ENCODE measurements at regions not wholly inside any gene's neighbourhood (a gene's known extent, or its start where the extent isn't known, plus 50 kb on each side); places are given as distances from the start of the nearest gene placed in this dataset.

DNA sequence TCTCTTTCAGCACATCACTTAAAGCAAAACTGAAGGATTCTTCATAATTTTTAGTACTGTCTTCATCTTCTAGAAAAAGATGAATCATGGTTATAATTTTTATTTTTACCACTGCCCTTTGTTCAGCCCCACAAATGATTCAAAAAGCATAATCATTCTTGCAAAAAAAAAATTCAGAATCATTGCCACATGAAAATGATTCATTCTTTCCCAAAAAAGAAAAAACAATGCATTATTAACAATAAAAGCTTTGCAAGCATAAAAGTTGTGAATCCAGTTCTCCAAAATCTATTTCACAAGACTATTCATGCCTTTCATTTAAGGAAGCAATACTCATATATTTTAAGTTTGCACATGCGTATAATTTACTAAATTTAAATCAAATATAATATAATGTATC is 204.8 kb downstream of the RBM43 start:
- Mint-ChIP-seq H3K4me1 (ENCODE audit: low read depth) (peaks cover 1% of the 10 kb centered on the region), H3K36me3 (ENCODE audit: low read depth) (no peaks in the 10 kb centered on the region), H3K27me3 (ENCODE audit: low read depth) (peaks cover 3% of the 10 kb centered on the region), H3K27ac (no peak overlapping the region), H3K9me3 (no peaks in the 10 kb centered on the region), H3K4me3 (ENCODE audit: low read depth) (no peak overlapping the region)
- DNase-seq (ENCODE audit: low spot score) = no peak
- intact Hi-C loops (cut with micrococcal nuclease) = no loop called here

DNA sequence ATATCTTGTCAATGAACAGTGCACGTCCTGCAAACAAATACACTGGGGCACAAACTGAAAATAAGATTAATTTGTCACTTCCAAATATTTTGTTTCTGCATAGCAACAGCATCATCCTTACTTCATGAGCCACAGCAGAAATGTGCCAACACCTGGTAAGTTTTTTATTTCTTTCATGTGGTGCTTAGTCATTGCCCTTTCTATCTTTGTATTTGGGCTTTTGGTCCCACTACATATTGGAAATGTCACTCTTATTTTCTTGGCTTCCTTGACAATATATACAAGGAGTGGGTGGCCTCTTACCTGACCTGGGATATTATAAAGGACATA is 208.0 kb downstream of the RBM43 start:
- Mint-ChIP-seq H3K36me3 (ENCODE audit: low read depth) (no peaks in the 10 kb centered on the region), H3K27me3 (ENCODE audit: low read depth) (peaks cover 5% of the 10 kb centered on the region), H3K27ac (no peak overlapping the region), H3K4me3 (ENCODE audit: low read depth) (no peak overlapping the region), H3K4me1 (ENCODE audit: low read depth) (peaks cover 1% of the 10 kb centered on the region), H3K9me3 (no peaks in the 10 kb centered on the region)
- intact Hi-C loops (cut with micrococcal nuclease) = loop anchor here (2.0 kb wide), 1 partner anchor 1457 kb away; no protein-coding TSS in a partner anchor
- DNase-seq (ENCODE audit: low spot score) = no peak

DNA sequence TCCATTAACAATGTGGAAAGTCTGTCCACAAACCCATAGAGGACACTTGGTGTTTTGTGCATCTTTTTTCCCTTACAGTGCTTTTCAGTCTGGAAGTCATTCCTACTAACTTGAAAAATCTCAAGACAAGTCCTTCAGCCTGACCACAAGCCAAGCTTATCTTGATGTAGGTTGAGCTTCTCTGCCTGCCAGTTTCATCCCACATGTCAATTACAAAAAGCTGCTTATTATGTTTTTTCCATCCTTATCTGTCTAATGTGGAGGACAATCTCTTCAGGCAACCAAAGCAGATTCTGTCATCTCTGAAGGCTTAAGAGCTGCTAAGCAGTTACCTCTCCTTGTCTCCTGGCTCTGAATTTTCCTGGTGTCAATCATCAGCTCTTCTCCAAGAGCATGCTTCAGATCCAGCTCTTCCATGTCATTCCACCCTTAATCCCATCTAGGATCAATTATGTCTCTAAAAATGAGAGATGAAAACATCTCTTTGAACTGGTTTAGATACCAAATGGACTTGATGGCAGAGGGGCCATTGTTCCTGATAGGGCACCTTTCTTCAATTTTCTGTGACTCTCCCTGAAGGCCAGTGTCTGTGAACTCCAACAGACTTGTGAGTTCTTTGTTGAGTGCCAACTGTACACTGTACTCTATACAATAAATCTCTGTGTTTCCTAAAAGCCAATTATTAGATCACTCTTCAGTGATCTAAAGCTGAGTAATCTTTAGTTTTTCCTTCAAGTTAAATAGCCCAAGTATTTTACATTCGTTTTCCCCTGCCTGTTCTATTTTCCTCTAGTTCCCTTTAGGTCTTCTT is 208.6 kb downstream of the RBM43 start:
- Mint-ChIP-seq H3K36me3 (ENCODE audit: low read depth) (no peaks in the 10 kb centered on the region), H3K4me1 (ENCODE audit: low read depth) (peaks cover 1% of the 10 kb centered on the region), H3K27me3 (ENCODE audit: low read depth) (peaks cover 5% of the 10 kb centered on the region), H3K9me3 (no peaks in the 10 kb centered on the region), H3K27ac (no peak overlapping the region), H3K4me3 (ENCODE audit: low read depth) (no peak overlapping the region)
- intact Hi-C loops (cut with micrococcal nuclease) = loop anchor here (2.0 kb wide), 1 partner anchor 1456 kb away; no protein-coding TSS in a partner anchor
- no peak for DNase-seq (ENCODE audit: low spot score)

DNA sequence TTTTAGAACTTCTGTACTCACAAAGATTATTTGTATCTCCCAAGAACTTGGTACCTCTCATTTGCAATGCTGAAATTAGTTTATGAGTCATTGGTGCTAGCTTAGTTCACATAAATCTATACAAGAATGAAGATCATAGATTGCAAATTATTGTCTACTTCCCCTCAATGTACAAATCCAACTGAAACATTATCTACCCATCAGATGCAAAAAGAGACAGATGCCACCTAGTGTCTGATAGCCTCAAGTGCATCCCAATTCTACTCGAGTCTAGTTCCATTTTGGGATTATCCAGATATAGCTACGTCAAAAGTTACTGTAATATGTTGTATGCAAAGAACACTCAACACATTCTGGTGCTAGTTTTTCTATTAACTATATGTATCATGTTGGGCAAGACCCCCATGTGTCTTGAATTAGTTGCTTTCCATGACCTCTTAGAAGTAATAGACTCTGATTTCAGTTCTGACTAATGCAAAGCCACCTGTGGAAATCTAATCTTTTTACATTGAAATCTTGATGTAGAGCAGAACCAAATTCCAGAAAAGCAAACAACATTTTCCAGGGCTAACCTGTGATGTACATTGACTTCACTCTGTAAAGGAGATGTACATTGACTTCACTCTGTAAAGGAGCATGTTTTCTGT is 210.0 kb downstream of the RBM43 start:
- Mint-ChIP-seq H3K36me3 (ENCODE audit: low read depth) (no peaks in the 10 kb centered on the region), H3K4me1 (ENCODE audit: low read depth) (peaks cover 1% of the 10 kb centered on the region), H3K4me3 (ENCODE audit: low read depth) (no peak overlapping the region), H3K27me3 (ENCODE audit: low read depth) (peaks cover 5% of the 10 kb centered on the region), H3K9me3 (no peaks in the 10 kb centered on the region), H3K27ac (no peak overlapping the region)
- DNase-seq (ENCODE audit: low spot score) = no peak
- intact Hi-C loops (cut with micrococcal nuclease) = loop anchor here (2.0 kb wide), 1 partner anchor 1455 kb away; no protein-coding TSS in a partner anchor

DNA sequence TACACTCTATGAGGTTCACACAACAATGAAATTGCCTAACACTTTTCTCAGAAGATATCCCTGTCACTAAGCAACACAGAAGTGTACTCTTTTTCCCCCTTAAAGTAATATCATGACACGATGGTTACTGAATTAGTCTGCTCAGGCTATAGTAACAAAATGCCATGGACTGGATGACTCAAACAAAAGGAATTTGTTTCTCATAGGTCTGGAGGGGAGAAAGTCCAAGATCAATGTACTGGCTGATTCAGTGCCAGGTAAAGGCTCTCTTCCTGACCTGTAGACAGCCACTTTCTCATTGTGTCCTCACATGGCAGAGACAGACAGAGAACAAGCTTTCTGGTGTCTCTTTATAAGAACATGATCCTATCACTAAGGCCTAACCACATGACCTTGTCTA is 211.9 kb downstream of the RBM43 start:
- intact Hi-C loops (cut with micrococcal nuclease) = no loop called here

DNA sequence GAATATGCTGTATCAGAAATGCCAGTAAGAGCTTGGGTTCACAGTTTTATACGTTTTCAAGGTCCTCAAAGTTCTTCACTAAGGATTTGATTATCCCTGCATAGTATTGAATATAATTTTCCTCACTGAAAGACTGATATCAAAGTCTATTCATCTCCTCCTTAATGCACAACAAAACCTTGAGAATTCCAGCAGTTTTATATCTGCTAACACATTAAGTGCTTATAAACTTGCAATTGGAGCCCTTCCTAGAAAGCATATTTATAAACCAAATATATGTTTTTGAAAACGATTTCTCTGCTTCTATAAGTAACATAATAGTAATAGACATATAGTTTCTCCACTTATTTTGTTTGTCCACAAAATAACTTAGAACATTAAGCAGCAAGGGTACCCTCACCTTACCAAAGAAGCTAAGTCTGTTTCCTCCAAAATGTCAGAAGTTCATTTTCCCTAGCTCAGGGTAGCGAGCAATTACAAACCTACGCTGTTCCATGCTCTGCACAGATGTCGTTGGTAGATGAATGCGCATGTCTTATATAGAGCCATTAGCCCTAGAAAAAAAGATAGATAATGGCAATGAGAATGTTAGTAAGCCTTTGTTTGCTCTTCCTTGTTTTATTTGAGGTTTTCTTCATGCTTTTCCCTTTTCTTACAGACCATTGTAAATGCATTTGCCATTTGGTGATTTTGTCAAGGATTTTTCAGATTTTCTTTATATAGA is 213.2 kb downstream of the RBM43 start:
- intact Hi-C loops (cut with micrococcal nuclease) = no loop called here
- H3K27me3 Mint-ChIP-seq (ENCODE audit: low read depth) = peaks cover 5% of the 10 kb centered on the region
- DNase-seq (ENCODE audit: low spot score) = no peak
- H3K9me3 Mint-ChIP-seq = no peaks in the 10 kb centered on the region
- H3K36me3 Mint-ChIP-seq (ENCODE audit: low read depth) = no peaks in the 10 kb centered on the region
- H3K4me3 Mint-ChIP-seq (ENCODE audit: low read depth) = no peak overlapping the region
- H3K4me1 Mint-ChIP-seq (ENCODE audit: low read depth) = peaks cover 1% of the 10 kb centered on the region
- H3K27ac Mint-ChIP-seq = no peak overlapping the region

More for the DNA sequence above, 211.9 kb downstream of the RBM43 start:
- H3K4me1 Mint-ChIP-seq (ENCODE audit: low read depth) = peaks cover 1% of the 10 kb centered on the region
- no peak overlapping the region for H3K4me3 Mint-ChIP-seq (ENCODE audit: low read depth)
- no peak for DNase-seq (ENCODE audit: low spot score)
- H3K27ac Mint-ChIP-seq = no peak overlapping the region
- H3K9me3 Mint-ChIP-seq = no peaks in the 10 kb centered on the region
- H3K36me3 Mint-ChIP-seq (ENCODE audit: low read depth) = no peaks in the 10 kb centered on the region
- peaks cover 5% of the 10 kb centered on the region for H3K27me3 Mint-ChIP-seq (ENCODE audit: low read depth)

DNA sequence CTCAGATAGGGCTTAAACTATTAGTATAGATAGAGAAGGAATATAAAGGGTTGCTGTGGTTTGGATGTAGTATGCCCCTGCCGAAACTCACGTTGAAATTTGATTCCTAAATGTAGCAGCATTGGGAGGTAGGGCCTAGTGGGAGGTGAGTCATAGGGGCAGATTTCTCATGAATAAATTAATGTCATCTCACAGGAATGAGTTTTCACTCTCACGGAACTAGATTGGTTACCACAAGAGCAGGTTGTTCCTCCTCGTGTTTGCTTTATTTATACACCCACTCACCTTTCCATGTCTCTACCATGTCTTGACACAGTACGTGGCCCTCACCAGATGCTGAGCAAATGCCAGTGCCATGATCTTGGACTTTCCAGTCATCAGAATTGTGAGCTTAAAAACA is 218.2 kb downstream of the RBM43 start:
- Mint-ChIP-seq H3K4me3 (ENCODE audit: low read depth) (no peak overlapping the region), H3K27ac (no peak overlapping the region), H3K4me1 (ENCODE audit: low read depth) (no peaks in the 10 kb centered on the region), H3K27me3 (ENCODE audit: low read depth) (no peaks in the 10 kb centered on the region), H3K36me3 (ENCODE audit: low read depth) (no peaks in the 10 kb centered on the region), H3K9me3 (no peaks in the 10 kb centered on the region)
- intact Hi-C loops (cut with micrococcal nuclease) = no loop called here
- no peak for DNase-seq (ENCODE audit: low spot score)

DNA sequence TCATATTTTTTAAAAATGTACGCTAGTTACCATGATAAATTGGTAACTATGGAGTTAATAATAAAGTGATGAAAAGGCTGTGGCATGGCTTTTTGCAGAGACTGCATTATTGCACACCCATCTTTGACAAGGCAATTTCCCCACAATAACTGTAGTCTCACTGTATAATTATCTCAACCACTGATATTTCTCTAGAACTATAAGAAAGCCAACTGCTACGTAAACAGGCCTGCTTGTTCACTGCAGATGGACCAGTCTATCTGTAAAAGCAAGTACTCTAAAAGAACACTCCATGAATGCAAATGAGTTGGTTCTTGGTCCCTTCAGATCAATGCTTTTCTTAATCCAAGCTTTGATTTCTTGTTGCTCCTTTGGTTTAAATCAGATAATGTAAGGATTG is 218.7 kb downstream of the RBM43 start:
- no peak overlapping the region for H3K27ac Mint-ChIP-seq
- no peaks in the 10 kb centered on the region for H3K9me3 Mint-ChIP-seq
- no peaks in the 10 kb centered on the region for H3K27me3 Mint-ChIP-seq (ENCODE audit: low read depth)
- intact Hi-C loops (cut with micrococcal nuclease) = no loop called here
- H3K4me3 Mint-ChIP-seq (ENCODE audit: low read depth) = no peak overlapping the region
- DNase-seq (ENCODE audit: low spot score) = no peak
- H3K4me1 Mint-ChIP-seq (ENCODE audit: low read depth) = no peaks in the 10 kb centered on the region
- H3K36me3 Mint-ChIP-seq (ENCODE audit: low read depth) = no peaks in the 10 kb centered on the region

DNA sequence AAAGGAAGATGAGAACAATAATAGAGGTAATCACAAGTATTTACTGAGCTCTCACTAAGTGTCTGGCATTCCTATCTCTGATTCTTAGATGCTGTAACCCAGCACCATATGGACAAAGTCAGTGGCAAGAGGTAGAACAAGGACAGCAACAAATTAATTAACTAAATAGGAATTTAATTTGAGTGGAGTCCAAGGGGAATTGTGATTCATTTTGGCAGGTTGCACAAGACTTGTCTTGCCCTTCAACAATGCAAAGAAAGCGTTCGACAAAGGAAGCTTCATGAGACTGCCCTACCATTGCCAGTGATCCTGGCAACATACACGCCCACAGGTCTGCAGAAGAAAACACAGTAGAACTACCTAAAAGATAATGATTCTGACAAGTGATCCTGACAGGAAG is 221.6 kb downstream of the RBM43 start:
- H3K9me3 Mint-ChIP-seq = no peaks in the 10 kb centered on the region
- no peaks in the 10 kb centered on the region for H3K27me3 Mint-ChIP-seq (ENCODE audit: low read depth)
- H3K27ac Mint-ChIP-seq = no peak overlapping the region
- no peak for DNase-seq (ENCODE audit: low spot score)
- no peak overlapping the region for H3K4me3 Mint-ChIP-seq (ENCODE audit: low read depth)
- H3K4me1 Mint-ChIP-seq (ENCODE audit: low read depth) = no peaks in the 10 kb centered on the region
- no peaks in the 10 kb centered on the region for H3K36me3 Mint-ChIP-seq (ENCODE audit: low read depth)
- intact Hi-C loops (cut with micrococcal nuclease) = no loop called here

DNA sequence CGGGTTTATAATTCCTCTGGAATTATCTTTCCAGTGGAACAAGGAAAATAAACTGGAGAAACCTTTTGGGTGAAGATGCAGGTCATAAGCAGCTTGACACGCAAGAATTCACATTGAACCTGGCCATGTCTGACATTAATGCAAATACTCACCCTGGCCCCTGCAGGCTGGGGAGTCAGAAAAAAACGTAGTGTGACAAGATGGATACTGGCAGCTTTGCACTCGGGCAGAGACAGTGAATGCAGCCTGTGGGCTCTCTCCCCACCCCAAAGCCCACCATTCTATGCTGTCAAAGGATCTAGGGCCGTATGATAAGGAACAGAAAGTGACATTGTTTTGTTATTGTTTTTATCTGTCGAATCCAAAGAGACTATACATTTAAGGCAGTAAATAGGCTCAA is 223.1 kb downstream of the RBM43 start:
- Mint-ChIP-seq H3K4me1 (ENCODE audit: low read depth) (no peaks in the 10 kb centered on the region), H3K9me3 (no peaks in the 10 kb centered on the region), H3K27ac (no peak overlapping the region), H3K36me3 (ENCODE audit: low read depth) (no peaks in the 10 kb centered on the region), H3K27me3 (ENCODE audit: low read depth) (no peaks in the 10 kb centered on the region), H3K4me3 (ENCODE audit: low read depth) (no peak overlapping the region)
- no peak for DNase-seq (ENCODE audit: low spot score)
- intact Hi-C loops (cut with micrococcal nuclease) = no loop called here

DNA sequence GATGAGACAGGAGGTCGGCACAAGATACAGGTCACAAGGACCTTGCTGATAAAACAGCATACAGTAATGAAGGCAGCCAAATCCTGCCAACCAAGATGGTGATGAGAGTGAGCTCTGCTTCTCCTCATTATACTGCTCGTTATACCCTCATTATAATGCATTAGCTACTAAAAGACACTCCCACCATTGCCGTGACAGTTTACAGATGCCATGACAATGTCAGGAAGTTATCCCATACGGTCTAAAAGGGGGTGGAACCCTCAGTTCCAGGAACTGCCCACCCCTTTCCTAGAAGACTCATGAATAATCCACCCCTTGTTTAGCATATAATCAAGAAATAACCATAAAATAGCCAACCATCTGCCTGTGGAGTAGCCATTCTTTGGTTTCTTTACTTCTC is 224.2 kb downstream of the RBM43 start:
- DNase-seq (ENCODE audit: low spot score) = no peak
- Mint-ChIP-seq H3K4me1 (ENCODE audit: low read depth) (no peaks in the 10 kb centered on the region), H3K9me3 (no peaks in the 10 kb centered on the region), H3K27me3 (ENCODE audit: low read depth) (no peaks in the 10 kb centered on the region), H3K27ac (no peak overlapping the region), H3K4me3 (ENCODE audit: low read depth) (no peak overlapping the region), H3K36me3 (ENCODE audit: low read depth) (no peaks in the 10 kb centered on the region)
- intact Hi-C loops (cut with micrococcal nuclease) = no loop called here

DNA sequence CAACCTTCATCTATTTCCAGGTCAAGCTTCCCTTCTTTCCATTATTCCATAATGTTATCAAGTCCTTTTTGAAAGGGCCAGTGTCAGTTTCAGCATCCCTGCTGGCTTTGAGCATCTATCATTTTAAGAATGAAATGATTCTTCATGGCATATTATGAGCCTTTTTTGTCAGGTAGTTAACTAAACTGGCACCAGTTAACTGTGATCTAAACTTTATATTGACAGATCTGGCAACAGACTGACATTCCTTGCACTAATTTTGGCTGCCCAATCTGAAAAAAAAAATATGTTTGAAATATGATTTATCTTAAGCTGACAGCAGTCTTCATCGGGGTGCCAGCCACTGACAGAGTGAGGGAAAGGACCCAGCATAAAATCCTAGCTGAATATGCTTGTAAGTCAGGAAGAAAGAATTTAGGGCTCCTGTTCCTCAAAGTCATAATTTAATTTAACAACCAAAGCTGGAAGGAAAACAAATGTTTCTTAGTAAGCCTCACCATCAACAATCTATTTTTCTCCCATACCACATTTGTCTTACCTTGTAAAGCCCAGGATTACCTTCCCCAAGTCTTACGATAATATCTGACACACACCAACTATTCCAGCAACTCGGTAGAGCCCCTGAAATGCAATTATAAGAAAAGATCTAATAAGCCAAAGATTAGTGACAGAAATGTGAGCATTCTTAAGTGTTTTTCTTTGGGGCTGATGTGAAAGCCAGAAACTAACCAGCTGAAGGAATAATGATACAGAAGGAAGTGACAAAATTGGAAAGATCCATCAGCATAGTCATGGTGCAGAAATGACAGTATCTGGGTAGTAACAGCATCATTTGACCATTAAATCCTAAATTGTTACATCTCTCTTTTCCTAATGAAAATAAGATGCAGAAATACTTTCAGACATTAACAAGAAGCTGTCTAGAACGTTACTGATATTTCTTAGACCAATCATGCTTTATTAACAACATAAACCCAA is 228.1 kb downstream of the RBM43 start:
- Mint-ChIP-seq H3K9me3 (no peaks in the 10 kb centered on the region), H3K4me1 (ENCODE audit: low read depth) (no peaks in the 10 kb centered on the region), H3K27me3 (ENCODE audit: low read depth) (no peaks in the 10 kb centered on the region), H3K36me3 (ENCODE audit: low read depth) (no peaks in the 10 kb centered on the region), H3K4me3 (ENCODE audit: low read depth) (no peak overlapping the region), H3K27ac (no peak overlapping the region)
- DNase-seq (ENCODE audit: low spot score) = no peak
- intact Hi-C loops (cut with micrococcal nuclease) = no loop called here
